Hematopoietic multipotent progenitor cell treated with erythropoietin and hydrocortisone succinate and interleukin-3 and kit ligand, for 8 days (in vitro differentiated cells): ENCODE measurements at regions not wholly inside any gene's neighbourhood (a gene's known extent, or its start where the extent isn't known, plus 50 kb on each side); places are given as distances from the start of the nearest gene placed in this dataset.

Experiments used
- DNase-seq: peaks from one replicate; pipeline ENCODE4 v3.0.0-alpha.2; 2015

GRCh38 chr13:80598189-80598588 is 257.3 kb upstream of the SPRY2 start:
- DNase-seq, result no peak

DNA sequence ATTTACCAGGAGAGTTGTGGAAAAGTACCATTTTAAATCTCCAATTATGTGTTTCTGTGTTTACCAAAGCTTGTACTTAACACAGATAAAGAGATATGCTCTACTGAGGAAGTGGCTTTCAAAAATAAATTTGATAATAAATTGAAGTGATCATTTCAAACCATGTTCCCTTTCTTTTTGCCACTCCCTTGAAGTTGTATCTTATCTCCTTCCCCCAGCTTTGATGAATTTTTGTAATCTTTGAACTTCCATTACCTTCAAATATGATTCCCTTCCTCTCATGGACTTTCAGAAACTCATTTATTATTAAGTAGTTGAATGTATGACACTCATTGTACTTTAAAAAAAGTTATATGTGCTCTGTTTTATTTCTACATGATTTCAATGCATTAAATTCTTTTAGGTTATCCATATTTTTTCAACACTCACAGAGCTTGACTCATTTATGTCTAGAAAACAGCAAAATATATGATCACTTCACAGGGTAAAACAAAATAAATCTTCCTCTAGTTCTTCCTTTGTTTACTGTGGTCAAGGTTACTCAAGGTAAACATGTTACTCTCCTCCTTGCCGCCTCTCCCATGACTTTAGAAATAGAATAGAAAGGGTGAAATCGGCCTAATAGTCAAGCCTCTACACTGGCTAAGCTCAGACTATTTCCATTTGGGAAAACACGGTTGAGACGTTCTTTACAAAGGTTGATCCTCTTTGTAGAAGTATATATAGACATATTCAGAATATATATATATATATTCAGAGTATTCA is 251.2 kb upstream of the SPRY2 start:
- DNase-seq, result peak; percentile 75

DNA sequence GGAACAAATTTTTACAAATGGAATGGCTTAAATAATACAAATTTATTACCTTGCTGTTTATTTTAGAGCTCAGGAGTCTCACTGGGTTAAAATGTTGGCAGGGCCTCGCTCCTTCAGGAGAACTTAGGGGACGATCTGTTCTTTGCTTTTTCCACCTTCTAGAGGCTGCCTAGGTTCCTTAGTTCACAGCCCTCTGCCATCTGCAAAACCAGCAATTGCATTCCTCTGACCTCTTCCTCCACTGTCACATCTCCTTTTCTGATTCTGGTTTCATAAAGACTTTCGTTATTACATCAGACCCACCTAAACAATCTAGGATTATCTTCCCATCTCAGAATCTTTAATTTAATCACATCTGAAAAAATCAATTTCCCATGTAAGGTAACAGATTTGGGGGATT is 249.6 kb upstream of the SPRY2 start:
- no peak for DNase-seq

DNA sequence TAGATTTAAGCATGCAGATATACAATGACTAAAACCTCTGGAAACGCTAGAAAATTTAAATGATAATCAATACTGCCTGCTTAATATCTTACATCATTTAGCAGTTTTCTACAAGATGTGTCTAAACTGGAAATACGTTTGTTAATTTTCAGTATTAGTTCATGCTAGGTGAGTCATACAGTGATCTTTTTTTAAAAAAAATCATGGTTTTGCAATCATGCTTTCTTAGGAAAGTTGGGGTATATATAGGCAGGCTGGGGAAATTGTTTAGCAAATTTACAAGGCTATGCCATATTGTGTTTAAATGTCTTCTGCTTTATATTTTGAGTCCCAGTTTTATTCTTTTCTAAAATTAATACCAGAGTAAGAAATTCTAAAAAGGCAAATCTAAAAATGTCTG is 245.4 kb upstream of the SPRY2 start:
- no peak for DNase-seq

DNA sequence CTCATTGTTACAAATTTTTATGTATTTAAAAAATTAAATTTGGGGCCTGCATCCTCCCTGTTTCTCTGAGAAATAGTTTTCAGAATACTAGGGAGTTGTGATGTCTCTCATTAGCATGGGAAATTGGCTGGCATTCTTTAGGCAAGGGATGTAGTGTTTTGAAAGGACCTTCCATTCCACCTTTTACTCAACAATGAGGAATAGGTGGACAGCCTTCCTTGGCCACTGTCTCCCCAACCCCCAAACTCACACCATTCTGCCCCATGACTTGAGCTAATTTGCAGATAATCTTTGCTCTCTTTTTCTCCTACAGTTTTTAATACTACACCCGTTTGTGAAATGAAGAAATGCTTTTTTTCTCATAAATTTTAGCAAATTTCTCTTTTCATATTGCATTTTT is 244.6 kb upstream of the SPRY2 start:
- no peak for DNase-seq

DNA sequence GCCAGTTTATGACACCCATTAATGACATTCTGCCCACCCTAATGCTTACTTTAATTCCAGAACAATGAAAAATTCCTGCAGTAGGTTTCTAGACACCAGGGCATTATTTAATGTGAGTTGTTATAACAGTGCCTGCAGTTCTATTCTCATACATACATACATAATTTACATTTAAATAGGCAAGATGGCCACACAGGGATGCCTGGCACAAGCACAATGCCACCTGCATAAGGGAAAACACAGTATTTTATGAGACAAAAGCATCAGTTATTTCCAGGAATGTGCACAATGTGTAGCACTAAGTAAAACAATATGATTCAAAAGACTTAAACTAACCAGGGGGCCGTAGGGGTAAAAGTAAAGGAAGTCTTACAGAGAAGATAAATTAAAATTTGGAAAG is 243.9 kb upstream of the SPRY2 start:
- DNase-seq, result no peak

DNA sequence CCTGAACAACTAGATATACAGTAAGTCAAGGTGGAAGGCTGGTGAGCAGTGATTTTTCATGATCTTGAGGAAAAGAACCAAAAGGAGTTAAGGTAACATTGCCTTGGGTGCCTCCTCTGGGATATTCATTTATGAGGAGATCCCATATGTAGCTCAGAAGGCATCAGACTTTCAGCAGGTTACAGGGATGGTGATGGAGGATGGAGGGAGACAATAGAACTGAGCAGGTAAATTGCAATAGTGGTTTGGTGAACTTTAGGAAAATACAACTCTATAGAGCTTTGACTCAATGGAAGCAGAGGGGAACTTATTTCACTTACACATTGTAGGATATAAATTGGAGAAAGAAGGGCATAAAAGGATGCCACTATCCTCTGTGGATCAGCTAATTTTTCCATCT is 243.4 kb upstream of the SPRY2 start:
- no peak for DNase-seq

GRCh38 chr13:80577926-80578670 is 237.2 kb upstream of the SPRY2 start:
- DNase-seq, result no peak

GRCh38 chr13:80577285-80577684 is 236.4 kb upstream of the SPRY2 start:
- no peak for DNase-seq

GRCh38 chr13:80574113-80574850 is 233.4 kb upstream of the SPRY2 start:
- DNase-seq, result no peak

DNA sequence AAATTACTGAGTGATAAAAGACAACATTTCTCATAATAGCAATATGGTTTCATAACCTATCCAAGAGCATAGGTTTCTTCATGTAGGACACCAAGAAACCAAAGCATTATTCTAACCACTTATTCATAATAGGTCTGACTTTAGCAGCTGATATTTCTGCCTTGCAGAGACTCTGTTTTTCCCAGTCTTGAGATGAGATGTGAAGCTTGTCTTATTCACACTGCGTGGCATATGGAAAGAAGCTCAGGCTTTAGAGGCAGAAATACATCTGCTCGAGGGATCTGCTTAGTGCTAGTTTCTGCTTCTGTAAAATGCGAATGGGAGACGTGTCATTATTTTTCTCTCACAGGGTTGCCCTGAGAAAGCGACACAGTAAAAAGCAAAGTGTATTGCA is 232.0 kb upstream of the SPRY2 start:
- no peak for DNase-seq

DNA sequence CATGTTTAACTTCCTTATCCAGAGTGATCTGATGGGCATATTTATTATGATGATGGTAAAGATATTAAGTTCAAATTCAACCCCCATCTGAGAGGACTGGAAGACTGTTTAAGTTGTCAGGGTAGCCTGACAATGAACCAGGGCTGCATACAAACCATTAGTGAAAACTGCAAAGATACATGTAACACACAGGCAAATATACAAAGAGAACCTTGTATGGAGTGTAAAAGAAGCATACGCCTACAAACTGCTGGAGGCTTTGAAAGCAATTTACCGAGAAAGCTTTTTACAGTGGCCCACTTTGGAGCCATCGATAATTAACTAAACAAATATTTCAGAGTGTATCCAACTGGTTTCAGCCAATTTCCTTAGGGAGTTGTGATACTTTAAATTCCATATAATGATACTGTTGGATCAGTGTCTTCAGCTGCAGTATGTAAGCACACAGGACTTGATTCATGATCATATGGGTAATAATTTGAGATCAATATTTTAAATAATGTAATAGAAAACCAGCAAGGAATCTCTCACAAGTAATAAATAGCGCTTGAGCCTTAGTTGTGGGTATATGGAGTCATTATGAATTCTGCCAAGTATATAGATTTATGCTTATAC is 231.5 kb upstream of the SPRY2 start:
- DNase-seq, result no peak

- DNase-seq, result no peak
Observed at GRCh38 chr13:80571346-80572307, 230.7 kb upstream of the SPRY2 start.

DNA sequence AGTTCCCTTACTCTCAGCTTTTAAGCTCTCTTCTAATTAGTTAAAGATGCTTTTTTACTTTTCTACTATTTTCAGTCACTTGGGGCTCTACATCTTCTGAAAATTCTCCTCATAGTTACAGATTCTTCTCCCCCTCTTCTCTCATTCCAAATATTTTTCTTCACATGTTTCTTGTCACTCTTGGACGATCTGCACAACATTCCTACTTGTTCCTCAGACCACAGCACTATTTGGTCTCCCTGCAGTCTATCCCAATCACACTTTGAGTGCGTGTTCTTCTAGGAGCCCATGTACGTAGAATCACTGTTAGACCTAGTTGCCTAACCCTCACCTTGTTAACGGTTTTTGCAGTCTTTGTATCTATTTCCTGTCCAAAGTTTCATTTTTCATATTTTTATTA is 222.5 kb upstream of the SPRY2 start:
- DNase-seq, result no peak

DNA sequence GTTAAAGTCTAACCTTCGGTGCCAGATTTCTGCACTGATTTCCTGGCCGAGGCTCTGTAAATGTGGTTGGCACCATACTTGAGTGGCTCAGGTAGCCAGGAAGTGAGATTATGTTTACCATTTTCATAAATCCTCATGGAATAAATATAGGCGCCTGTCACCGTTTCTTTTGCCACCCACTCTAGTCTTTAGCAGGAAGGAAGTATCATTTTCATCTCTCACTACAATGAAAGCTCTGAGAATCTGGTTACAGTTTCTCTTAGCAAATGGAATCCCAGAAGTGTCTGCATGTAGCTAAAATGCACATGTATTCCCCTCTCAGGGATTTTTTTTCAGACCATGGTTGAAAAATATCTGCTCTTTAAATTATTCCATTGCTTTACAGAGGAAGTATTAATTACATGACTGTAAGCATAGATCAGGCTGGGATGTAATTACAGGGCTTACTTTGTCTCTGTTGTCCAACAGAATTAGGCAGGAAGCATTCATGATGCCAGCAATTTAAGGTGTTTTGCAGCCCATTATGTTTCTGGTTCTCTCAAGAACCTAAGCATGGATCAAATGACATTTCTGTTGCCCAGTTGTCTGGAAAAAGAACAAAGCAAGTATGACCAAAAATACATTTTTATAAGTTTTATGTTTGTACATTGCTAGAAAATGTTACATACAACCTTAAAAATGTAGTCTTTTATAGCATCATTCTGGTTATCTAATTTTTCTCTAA is 221.7 kb upstream of the SPRY2 start:
- no peak for DNase-seq

DNA sequence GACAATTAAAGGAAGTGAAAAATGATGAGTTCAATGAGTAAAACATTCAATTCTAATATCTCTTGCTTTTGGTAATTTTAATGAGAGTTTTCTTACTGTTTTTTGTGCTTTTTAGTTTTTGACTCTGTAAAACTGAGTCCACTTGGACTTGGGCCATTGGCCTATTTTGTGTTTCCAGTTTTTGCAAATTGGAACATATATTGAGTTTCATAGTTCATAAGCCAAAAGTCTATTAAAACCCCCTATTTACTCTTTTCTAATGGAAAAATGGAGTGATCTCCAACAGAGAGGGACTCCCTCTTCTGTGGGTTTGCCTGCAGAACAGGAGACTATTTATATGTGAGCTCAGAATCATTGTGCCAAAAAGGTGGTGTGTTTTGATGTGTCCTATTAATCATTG is 219.7 kb upstream of the SPRY2 start:
- DNase-seq, result no peak

DNA sequence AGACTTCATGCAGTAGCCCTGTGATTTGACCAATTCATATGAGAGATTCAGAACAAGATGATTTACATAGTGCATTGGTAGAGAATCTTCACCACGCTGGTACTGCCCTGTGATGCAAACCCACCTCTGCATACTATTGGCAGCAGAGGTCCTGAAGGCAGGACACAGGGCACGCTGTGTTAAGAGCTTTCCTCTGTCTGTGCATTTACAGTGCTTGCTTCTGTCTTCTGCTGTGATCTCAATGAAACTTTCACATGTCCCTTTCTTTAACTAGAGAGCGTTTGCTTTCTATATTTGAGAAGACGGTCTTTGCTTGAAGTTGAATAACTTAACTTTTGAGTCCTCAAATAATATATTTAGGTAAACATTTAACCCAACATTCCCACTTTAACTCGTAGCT is 219.0 kb upstream of the SPRY2 start:
- no peak for DNase-seq

GRCh38 chr13:80558074-80558473 is 217.1 kb upstream of the SPRY2 start:
- no peak for DNase-seq

DNA sequence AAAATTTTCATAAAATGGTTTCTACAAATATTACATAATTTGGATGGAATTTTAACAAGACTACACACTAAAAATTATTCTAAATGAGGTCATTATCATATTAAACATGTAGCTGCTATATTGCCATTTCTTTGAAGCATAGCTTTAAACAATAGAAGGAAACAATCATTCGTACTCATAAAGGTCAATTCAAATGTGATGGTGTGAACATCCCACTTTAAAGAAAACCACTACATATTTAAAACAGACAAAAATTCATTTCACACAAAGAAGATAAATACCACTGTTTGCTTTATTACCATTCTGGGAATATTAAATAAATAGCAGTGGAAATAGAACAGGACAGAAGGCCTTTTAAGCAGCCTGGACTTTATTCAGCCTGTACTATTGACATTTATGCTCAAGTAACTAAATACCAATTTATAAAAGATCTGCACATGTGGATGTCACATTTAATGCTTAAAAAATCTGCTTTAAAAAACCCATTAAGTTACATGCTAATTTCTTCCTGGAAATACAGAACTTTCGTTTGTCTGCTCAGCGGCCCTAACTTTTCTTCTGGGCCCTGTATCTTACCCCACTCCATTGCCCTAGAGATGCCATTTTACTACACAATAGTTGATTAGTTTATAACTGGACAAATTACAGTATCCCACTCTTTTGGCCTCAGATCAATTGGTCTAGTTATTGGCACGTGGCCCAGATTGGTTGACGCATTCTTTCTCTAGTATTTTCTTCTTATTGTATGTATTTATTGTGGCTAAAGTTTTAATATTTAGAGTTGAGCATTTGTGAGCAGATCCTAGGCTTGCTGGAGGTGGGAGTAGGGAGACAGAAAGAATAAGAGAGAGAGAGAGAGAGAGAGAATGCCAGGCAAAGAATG is 215.1 kb upstream of the SPRY2 start:
- no peak for DNase-seq

GRCh38 chr13:80552851-80553440 is 212.0 kb upstream of the SPRY2 start:
- DNase-seq, result no peak
